ENCODE measurements at regions not wholly inside any gene's neighbourhood (a gene's known extent, or its start where the extent isn't known, plus 50 kb on each side); places are given as distances from the start of the nearest gene placed in this dataset.

- intact Hi-C loops (cut with micrococcal nuclease; ENCODE audit: unreplicated experiment): no loop called here
- Histone ChIP-seq H4K20me1 (ENCODE audit: insufficient read depth, low read length) (no peaks in the 10 kb centered on the region), H3K4me1 (ENCODE audit: insufficient read depth, low read length) (no peaks in the 10 kb centered on the region), H3K9ac (ENCODE audit: insufficient read depth, low read depth, low read length) (no peak overlapping the region), H2AFZ (ENCODE audit: low read length) (no peak overlapping the region), H3K9me3 (ENCODE audit: low read length) (peaks cover 95% of the 10 kb centered on the region), H3K4me3 (replicated peaks in 1 of 3; ENCODE audit: insufficient read depth in 1 of 3, low read depth in 2 of 3, low read length in 3 of 3) (no peak overlapping the region), H3K36me3 (replicated peaks in 1 of 2; ENCODE audit: control insufficient read depth in 1 of 2, insufficient read depth in 2 of 2, low read length in 2 of 2) (no peaks in the 10 kb centered on the region), H3K4me2 (ENCODE audit: low read depth, low read length) (no peak overlapping the region), H3K79me2 (ENCODE audit: insufficient read depth, low read length) (no peaks in the 10 kb centered on the region), H3K27me3 (ENCODE audit: control insufficient read depth in 1 of 2, insufficient read depth in 2 of 2, low read length in 2 of 2) (no peaks in the 10 kb centered on the region), H3K27ac (ENCODE audit: extremely low read length, insufficient read depth, low read length) (no peak overlapping the region)
- no TSS peak for BruUV-seq (replicated peaks)
- 6% methylated on average over 2 of the region's 2 CpGs for WGBS (ENCODE audit: low lambda C conversion rate)
- CTCF ChIA-PET (ENCODE audit: low intra/inter-chr PET ratio, low total read pairs): no interaction called here
- in situ Hi-C loops (cut with HindIII; ENCODE audit: extremely low pct_ligation_motif_present, low pct_unique_long_range_greater_than_20kb): no loop called here
- DNase-seq (ENCODE audit: low spot score) (no peak), ATAC-seq (no peak), FAIRE-seq (no peak)
- TF ChIP-seq ERF (CRISPR knock-in tag; IDR thresholded peaks at IDR 0.05) (no peak), ZBTB26 (CRISPR knock-in tag; IDR thresholded peaks at IDR 0.05; ENCODE audit: borderline replicate concordance) (no peak), FOXJ3 (CRISPR knock-in tag; IDR thresholded peaks at IDR 0.05; ENCODE audit: borderline replicate concordance) (no peak), ZSCAN25 (CRISPR knock-in tag; IDR thresholded peaks at IDR 0.05) (no peak), GABPA (IDR thresholded peaks at IDR 0.05; ENCODE audit: low read depth, low read length) (no peak), GABPA (CRISPR knock-in tag; IDR thresholded peaks at IDR 0.05; ENCODE audit: low read depth) (no peak), U2AF2 (IDR thresholded peaks at IDR 0.05; ENCODE audit: low read depth, low read length) (no peak), NFKBIZ (CRISPR knock-in tag; IDR thresholded peaks at IDR 0.05) (no peak), RFX1 (IDR thresholded peaks at IDR 0.05) (no peak), POLR2AphosphoS5 (IDR thresholded peaks at IDR 0.05; ENCODE audit: low read depth, low read length) (no peak), TGIF2 (CRISPR knock-in tag; IDR thresholded peaks at IDR 0.05) (no peak), MXI1 (IDR thresholded peaks at IDR 0.05; ENCODE audit: borderline replicate concordance, low read depth, low read length) (no peak), FUBP1 (CRISPR knock-in tag; IDR thresholded peaks at IDR 0.05; ENCODE audit: borderline replicate concordance) (no peak), BRD4 (CRISPR knock-in tag; IDR thresholded peaks at IDR 0.05) (no peak), PRDM4 (CRISPR knock-in tag; IDR thresholded peaks at IDR 0.05; ENCODE audit: borderline replicate concordance) (no peak), ELK4 (CRISPR knock-in tag; IDR thresholded peaks at IDR 0.05; ENCODE audit: borderline replicate concordance) (no peak), ARNT2 (CRISPR knock-in tag; IDR thresholded peaks at IDR 0.05; ENCODE audit: low read depth) (no peak), CERS6 (CRISPR knock-in tag; IDR thresholded peaks at IDR 0.05) (no peak)
- POLR2A ChIA-PET: no interaction called here
These were observed 381.0 kb upstream of the TSHZ3 start for GRCh38 chr19:31730270-31730669.

All from HepG2 (cell line).